GM03348 (cell line): ENCODE measurements at regions not wholly inside any gene's neighbourhood (a gene's known extent, or its start where the extent isn't known, plus 50 kb on each side); places are given as distances from the start of the nearest gene placed in this dataset.
A peak's percentile ranks its signal among the peaks of the same experiment; 100 is the strongest.

Experiments
- DNase-seq: peaks from one replicate; pipeline ENCODE4 v3.0.0; 2012; ENCODE audit warnings: low spot score

DNA sequence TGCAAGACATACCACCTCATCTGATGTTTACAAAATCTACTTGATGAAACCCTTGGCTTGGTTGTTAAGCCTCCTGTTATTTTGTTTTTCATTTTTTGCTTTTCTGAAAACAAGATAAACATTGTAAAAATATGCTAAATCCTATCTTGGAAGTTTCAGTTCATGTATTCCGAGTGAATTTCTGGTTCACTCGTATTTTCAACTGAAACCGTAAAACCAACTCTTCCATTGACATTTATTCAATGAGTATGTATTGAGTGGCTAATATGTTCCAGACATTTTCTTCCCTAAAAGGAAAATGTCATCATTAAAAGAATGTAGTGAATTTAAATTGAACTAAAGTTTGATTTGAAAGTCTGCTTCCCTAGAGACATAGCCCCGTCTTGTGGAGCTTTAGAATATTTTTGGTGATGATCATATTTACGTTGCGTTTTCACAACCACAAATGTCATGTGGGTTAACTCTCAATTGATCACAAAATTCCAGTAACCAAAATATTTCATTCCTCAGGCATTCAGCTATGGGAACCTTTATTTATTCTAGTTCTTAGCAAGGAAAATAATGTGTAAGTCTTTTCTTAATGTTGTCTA is 204.2 kb downstream of the MBD2 start:
- peak; percentile 19 for DNase-seq

DNA sequence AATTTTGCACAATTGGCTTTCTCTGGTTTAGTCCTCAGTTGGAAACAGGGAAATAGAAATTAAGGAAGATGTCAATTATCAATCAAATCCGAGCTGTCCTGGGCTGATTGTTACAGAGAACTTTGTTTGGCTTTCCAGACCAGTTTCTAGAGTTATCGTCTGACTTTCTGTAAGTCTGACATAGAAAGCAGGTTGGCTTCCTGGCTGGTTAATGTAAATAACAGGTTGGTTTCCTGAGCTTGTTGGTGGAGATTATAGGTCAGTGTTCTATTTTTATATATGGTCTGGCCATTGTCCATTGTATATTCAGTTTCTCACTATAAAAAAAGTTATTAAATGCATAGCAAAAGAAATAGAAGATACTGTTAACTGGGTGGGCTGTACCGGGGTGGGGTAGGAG is 204.8 kb downstream of the MBD2 start:
- no peak for DNase-seq

DNA sequence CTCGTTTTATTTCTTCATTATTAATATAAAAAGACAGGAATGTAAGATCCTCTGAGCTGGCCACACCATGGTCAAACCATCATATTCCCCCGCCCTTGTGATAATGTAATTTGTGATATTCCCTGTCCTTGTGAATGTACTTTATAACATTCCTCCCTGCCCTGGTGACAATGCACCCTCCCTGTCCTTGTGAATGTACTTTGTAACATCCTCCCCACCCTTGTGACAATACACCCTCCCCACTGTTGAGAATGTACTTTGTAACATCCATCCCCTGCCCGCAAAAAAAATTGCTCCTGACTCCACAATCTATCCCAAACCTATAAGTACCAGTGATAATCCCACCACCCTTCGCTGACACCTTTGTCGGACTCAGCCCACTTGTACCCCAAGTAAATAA is 211.0 kb downstream of the MBD2 start:
- no peak for DNase-seq

DNA sequence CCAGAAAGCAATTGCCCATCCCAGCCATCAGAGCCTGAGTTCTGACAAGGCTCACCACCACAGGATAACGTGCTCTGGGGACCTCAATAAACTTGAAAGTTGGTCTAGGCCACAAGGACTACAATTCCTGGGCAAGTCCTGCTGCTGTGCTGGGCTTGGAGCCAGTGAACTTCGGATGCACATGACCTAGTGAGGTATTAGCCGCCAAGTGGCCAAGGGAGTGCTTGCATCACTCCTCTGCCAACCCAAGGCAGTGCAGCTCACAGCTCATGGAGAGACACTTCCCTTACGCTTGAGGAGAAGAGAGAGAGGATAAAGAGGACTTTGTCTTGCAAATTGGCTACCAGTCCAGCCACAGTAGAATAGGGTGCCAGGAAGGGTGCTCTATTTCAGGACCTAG is 219.6 kb downstream of the MBD2 start:
- no peak for DNase-seq

DNA sequence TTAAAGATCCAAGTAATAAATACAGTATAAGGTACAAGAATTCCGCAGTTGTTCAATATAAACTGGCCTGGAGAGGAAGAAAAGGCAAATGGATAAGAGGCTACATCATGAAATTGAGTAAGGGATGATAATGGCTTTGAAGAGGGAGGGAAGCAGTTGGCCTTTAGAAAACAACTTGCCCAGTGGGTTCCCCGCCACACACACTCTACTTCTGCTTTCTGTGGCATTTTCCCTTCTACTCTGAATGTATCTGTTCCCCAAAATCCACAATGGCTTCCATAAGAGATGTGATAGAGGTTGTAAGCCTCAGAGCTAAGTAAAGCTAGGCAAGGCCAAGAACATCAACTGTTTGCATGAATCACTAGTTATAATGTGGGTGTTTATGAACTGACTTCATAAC is 221.3 kb downstream of the MBD2 start:
- no peak for DNase-seq

DNA sequence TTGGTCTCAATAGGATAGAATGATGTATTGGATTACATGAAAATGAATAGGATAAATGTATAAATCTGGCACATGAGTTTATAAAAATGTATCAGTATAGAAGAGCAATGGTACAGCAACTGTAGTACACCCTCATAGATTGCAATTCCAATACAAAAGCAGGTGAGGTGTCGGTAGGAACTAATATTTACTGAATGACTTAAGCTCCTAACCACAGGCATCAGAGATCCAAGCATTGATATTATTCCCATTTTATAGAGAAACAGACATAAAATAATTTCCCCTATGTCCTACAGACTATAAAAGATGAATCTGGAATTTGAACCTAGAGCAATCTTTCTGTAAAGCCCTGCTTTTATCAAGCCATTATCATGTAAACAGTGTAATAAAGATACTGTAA is 227.4 kb downstream of the MBD2 start:
- no peak for DNase-seq

DNA sequence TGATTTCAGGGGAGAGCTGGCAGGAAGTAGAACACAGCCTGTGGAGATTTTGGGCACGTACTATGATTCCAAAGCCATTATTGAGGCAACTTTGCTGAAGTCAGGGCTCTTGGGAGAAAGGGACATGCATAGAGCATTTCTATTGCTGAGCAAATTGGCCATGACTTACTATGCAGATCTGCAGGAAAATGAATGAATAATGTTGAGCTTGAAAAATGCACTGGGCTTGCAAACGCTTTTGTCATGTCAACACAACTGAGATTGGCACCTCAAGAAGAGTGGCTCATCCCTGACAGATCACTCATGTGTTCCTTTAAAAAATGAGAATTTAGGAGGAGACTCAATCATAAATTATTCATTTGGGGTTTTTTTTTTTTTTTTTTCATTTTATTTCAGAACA is 230.5 kb downstream of the MBD2 start:
- no peak for DNase-seq

DNA sequence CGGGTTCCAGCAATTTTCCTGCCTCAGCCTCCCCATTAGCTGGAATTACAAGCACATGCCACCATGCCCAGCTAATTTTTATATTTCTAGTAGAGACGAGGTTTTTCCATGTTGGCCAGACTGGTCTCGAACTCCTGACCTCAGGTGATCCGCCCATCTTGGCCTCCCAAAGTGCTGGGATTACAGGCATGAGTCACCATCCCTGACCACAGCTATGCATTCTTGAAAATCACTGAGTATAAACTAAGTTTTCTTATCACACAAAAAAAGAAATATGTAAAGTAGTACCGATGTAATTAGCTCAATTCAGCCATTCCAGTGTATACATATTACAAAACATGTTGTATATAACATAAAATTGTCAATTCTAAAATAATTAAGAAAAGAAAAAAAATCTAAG is 232.7 kb downstream of the MBD2 start:
- DNase-seq = peak; percentile 8

DNA sequence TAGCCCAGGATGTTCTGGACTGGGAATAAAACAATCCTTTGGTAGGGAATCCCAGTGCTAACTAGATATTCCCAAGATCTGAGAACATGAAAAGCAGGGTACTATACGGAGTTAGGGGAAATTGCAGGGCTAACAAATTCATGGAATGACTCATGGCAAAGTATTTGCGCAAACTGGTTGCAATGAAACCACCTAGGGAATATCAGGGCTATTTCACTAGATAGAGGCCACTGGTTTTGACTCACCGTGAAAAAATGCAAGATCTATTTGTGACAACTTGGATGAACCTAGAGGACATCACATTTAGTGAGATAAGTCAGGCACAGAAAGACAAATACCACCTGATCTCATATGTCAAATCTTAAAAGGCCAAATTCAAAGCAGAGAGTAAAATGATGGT is 233.3 kb downstream of the MBD2 start:
- DNase-seq = peak; percentile 19

DNA sequence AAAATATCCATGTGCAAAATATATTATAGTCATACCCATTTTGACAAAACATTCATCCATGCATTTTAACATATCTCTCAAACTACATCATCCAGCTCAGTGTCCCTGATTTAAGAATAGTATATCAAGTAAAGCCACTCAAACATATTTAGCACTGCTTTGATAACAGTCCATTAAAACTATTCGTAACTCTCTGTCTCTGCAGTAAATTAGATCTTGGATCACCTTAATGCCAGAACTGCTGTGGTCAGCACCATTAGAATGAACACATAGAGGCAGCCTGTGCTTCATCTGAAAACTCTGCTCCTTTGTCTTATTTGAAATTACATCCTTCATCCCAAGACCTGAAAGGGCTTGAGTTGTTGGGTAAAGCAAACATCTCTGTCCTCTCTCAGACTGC is 234.0 kb downstream of the MBD2 start:
- DNase-seq = no peak

DNA sequence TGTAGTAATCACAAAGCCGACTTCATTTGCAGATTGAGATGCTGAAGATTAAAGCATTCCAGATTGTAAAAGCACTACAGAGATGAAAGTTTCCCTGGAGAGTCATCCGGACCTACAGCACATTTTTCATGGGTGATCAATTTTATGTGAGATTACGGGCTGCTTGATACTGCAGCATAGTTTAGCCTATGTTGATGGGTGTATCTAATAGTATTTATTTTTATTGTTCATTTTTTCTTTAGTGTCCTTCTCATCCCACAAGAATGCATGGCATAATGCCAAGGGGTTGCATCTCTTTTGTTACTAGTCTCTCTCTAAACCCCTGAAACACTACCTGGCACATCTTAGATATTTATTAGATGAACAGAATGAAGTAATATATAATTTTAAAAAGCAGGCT is 240.4 kb downstream of the MBD2 start:
- no peak for DNase-seq

DNA sequence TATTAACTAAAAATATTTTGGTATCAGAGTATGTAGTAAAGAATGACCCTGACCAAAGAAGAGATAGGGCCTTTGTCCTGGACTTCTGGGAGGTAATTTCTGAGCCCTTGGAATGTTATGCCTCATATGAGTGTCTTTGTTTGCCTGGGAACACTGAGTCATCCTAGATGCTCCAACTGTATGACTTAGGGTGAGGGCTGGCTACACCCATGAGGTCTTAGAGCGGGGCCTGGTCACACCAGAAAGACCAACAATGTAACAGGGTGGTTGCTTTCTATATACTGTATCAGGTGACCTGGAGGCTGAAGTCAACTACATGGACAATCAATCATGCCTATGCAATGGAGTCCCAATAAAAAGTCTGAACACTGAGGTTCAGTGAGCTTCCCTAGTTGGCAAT is 253.1 kb downstream of the MBD2 start:
- no peak for DNase-seq

DNA sequence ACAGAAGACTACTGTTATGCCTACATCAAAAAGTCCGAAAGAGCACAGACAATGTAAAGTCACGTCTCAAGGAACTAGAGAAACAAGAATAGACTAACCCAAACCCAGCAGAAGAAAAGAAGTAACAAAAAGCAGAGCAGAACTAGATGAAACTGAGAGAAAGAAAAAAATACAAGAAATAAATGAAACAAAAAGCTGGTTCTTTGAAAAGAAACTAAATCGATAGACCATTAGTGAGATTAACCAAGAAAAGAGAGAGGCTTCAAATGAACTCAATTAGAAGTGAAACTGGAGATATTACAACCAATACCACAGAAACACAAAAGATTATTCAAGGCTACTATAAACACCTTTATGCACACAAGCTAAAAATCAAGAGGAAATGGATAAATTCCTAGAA is 271.8 kb downstream of the MBD2 start:
- no peak for DNase-seq

DNA sequence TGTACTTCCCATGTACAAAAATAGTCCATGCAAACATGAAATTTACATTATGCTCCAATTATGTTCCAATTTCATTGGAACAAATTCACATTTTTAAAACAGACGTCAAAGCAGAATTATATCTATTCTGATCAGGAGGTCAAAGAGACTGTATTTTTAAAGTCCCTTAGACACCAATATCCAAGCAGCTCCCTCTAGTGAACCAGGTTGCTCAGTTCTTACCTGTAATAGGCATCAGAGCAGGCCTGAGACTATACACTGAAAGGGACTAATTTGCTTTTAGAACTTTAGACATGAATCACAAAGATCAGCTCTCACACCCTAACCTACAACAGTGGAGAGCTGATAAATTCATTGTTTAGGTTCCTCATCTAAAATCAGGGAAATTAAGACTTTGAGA is 273.9 kb downstream of the MBD2 start:
- no peak for DNase-seq

DNA sequence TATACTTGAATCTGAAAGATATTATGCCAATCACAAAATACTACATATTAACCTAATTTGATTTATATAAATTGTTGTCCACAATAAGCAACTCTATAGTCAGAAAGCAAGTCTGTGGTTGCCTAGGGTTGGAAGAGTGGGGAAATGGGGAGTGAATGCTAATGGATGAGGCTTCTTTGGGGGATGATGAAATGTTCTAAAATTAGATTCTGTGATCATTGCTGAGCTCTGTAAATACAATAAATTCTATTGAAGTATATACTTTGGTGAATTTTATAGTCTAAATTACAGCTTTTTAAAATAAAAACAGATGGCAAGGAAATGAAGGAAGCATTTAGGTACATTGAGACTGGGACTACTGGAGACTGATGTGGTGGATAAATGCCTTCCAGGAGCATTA is 275.5 kb downstream of the MBD2 start:
- DNase-seq = no peak

DNA sequence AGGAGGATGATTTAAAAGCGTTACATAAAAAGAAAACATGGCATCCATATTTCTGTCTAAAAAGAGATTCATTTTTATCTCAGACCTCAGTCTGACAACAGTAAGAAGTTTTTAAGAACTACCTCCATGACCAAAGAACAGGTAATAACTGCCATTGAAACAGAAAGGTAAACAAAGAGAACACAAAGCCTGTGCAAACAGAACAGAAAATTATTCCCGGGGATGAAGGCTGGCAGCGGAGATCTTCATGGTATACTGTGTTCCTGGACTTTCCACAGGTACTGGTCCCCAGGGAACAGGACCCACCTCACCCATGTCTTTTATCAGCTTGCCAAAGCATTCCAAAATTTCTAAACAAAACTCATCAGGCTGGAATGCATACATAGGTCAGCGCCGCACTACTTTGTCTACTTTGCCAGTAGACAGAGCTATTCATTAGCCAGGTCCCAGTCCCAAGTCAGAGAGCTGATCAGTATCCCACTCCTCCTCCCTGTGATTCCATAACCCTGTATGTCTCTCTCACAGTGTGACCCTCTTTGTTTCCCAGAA is 277.3 kb downstream of the MBD2 start:
- no peak for DNase-seq

DNA sequence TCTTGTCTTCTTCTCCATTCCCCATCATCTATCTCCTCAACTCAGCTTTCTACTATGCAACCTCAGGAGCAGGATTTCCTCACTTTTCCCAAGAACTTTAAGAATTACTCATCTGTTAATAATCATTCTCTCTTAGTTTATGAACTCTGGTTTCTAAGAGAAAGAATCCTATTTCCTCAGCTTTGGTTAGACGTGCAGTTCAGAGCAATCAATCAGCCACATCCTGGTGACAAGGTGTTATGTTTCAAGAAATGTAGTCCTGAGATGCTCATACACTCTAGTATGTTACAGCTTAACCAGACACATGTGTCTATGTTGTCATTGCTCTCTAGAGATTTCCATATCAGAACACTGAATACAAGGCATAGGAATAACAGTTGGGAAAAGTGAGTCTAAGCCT is 277.9 kb downstream of the MBD2 start:
- DNase-seq = peak; percentile 11

DNA sequence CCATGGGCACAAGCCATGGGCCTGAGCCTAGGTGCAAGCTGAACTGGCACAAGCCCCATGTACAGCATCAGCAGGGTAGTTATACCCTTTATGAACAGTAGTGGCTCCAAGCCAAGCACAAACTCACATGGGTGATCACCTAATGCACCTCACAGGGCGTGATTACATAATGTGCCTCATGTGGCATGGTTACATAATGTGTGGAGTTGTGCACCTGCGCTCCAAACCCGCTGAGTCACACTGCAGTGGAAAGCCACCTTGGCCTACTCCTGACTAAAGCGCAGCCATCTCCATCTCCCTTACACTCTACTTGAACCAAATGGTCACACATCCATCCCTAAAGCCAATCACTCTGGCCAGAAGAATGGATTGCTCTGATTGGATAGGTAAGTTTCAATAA is 279.7 kb downstream of the MBD2 start:
- no peak for DNase-seq

DNA sequence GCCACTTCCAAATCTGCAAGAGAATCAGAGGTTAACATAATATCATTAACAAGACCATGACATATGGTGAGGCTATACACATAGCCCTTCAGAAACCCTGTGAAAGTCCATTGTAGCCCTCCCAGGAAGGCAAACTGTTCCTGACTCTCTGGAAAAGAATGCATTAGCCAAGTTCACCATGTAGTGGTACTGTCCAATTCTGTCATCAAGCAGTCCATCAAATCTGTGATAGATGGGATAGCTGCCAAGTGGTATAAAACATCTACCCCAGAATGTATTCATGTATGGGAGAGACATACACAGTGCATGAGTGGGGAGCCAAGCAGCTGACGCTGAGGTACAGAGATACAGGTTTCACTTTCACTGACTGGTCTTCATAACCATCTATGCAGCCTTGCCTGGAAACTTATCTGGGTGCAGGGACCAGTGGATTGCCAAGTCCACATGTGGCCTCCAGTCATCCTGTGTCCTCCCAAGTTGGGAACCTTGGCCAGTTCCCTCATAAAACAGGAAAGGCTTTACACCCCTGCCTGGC is 281.1 kb downstream of the MBD2 start:
- DNase-seq = no peak

DNA sequence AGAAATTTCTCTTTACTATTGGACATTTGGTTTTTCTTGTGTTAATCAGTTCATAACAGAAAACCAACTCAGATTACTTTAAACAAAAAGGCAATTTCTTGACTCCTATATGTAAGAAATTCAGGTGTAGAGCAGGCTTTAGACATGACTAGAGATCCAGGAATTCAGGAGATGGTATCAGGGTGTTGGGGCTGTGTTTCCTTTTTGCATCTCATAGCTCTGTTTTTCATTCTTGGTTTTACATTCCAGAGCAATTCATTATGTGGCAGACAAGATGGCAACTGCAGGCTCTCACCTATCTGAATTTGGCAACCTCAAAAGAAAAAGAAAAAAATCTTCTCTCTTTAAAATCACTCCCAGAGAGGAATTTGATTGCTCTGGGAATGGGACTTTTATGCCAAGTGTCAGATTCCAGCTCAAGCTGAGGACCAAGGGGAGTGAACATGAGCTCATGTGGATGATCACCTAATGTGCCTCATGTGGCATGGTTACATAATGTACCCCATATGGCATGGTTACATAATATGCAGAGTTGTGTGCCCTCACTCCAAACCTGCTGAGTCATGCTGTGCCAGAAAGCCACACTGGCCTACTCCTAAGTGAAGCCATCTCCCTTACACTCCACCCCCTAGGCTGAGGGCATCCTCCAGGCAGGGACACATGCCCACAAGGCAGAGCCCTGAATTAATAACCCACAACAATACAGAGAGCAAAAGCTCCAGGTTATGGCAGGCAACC is 282.7 kb downstream of the MBD2 start:
- no peak for DNase-seq

DNA sequence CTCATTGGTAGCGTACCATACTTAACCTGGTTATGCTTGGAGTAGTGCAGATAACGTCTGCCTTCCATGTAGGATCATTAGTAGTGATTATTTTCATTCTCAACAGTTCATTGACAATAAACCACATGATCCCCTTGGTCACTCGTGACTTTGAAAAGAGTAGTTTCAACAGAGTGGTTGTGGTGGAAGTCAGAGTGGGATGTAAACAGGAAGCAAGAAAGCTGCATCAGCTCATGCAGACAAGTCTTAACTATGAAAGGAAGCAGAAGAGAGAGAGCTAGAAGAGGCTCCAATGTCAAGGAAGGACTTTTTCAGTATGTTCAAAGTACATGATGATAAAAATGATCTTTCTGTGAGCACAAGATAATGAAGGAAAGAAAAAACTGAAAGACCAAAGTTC is 287.4 kb downstream of the MBD2 start:
- DNase-seq = no peak

DNA sequence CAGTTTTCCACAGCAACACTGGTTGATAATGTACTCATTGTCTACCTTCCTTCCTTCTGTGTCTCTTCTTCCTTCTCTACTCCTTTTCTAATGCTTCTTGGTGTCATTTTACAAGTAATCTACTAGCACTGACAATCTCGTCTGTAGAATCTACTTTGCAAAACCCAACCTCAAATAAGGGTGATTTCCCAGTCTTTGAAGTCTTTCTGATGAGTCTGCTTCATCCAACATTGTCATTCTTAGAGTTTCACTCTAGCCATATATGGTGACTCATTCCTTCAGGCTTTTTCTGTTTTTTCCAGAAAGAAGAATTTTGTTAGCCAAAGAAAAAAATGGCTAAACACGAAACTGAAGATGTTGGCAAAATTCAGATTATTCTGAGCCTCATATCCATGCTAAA is 288.7 kb downstream of the MBD2 start:
- no peak for DNase-seq

DNA sequence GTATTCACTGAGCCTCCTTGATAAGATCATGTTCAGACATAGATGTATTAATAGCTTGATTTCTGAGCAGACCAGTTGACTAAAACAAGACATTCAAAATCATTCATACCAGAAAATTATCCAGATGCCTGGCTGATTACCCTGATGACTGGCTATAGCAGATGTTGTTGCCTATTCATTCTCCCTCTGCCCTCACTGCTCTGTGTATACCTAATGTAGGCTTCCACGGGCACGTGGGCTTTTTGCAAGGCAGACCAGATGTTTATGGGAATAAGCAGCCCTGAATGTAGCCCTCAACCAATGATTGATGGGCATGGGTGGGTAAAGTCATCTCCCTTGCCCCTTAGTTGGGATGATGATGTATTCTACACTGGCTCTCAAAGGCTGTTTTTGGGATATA is 289.1 kb downstream of the MBD2 start:
- DNase-seq = no peak
